ENCODE measurements at regions not wholly inside any gene's neighbourhood (a gene's known extent, or its start where the extent isn't known, plus 50 kb on each side); places are given as distances from the start of the nearest gene placed in this dataset.

DNA sequence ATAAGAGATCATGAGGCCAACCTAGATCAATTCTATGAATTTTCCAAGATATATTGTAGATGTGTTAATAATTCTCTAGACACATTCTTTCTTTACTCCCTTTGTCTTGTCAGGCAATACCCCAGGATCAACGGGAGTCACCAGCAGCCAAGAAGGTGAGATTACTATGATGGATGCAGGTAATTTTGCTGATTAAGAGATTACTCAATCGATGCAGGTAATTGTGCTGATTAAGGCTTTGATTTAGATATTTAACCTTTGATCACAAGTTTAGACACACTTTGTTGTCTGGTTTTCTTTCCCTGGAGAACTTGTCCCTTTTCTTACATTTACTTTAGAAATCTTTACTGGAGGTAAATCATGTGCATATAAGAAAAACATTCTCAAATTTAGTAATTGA lies 134.3 kb upstream of the CNTN1 start:
- DNase-seq: no peak

DNA sequence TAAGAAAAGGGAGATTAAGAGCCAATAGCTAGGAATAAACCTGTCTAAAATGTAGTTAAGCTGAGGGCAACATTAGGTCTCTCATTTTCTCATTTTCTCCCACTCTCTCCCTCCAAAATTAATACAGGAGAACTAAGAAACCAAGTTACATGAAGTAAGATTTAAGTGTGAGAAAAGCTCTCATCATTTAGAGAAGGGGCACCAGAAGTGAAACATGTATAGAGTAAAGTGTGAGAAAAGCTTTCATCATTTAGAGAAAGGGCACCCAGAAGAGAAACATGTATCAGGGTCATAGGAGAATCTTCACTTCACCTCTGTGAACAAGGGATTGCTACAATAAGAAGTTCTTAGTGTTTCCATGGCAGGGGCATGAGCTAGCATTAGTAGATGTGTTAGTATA lies 132.4 kb upstream of the CNTN1 start:
- no peak for DNase-seq

DNA sequence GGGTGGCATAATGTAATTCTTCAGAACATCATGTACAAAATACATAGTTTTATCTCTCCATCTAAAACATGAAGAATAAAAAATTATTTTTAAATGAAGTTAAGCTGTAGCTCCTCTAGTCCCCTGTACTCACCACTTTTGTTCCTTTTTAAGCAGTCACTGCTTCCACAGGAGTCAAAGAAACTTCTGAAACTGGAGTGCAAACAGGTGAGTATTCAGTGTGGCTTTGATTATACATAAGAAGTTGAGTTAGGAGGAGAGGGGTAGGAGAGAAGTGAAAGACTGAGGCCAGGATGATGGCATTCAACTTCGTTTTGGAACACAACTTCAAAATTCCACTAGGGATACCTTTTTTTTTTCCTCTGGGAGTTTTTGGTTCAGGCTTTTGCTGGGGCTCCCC lies 131.4 kb upstream of the CNTN1 start:
- DNase-seq: no peak

DNA sequence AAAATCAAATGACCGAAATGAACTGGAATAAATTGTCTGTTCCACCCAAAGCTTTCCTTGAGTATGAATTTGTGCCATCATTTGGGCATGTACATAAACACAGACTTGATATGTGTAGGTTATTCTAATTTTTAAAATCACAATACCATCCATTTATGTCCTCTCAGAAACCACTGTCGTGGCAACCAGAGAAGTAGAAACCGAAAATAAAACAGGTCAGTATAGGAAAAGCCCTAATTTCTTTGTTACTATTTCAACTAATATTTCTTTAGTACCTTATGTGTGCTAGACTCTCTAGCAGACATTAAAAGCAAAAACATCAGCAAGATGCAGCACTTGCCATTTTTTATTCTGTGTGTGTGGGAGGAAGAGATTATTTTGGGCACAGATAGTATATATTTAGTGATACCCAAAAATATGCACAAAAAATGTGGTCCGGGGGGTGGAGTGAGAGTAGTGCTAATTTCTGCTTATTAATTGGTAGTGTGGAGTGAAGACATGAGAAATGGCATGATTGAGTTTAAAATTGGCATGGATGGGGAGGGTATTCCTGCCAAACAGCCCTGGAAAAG lies 130.8 kb upstream of the CNTN1 start:
- no peak for DNase-seq

DNA sequence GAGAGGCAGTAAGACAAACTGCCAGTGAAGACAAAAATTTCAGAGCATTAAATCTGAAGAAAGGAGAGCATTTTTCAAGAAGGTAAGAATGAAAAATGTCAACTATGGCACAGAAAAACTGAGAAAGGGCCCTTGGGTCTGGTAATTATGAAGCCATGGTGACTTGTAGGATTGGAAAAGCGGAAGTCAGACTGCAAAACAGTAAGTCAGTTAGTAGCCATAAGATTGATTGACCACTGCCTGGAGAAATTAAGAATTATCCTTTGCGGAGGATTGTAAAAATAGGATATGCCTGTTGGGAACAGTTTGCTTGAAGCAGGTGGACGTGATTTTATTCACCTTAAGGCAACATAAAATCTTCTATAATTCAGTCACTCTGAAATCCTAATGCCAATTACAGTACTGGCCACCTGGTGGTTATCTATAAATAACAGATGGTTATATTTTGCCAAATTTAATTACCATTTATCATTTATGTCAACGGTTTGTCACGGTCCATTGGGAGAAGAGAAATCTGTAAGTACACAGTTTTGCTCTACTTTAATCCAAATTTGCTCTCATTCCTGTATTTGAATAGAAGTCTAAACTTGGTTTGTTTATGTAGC lies 127.1 kb upstream of the CNTN1 start:
- DNase-seq: no peak

DNA sequence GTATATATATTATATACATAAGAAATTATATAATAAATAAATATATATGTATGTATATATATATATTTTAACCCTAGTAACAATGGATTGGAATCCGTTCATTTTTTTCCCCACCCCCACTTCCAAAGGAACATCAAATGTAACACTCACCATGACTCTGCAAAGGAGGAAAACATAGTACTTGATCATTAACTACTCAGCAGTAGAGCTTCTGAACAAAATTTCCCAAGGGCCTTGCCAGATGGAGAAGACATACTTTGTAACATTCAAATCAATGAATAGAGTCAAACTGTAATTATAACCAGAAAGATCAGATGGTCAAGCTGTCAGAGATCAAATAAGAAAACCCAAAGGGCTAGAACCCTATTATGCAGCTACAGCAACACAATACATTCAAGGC lies 126.0 kb upstream of the CNTN1 start:
- no peak for DNase-seq

DNA sequence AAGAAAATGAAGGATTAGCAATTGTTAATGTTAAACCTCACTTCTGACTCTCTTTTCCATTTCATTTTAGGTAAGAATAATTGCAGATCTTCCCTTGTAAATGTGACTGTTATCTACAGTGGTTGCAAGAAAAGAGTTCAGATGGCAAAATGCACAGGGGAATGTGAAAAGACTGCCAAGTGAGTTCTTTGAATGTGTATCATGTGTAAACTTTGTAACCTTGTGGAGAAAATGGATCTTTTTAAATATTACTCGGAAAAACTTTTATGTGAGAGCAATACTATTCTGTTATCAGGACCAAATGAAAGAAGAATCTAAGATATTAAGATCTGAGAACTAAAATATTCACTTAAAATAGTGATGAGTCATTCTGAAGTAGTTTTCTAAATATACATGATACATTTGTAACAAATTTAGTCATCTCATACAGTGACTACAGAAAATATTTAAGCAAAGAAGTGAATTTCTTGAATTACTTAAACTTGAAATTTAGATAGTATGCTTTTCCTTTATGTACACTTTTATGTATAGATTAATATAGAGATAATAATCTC lies 122.5 kb upstream of the CNTN1 start:
- peak in 1 of 3 donors; percentile 0 for DNase-seq

DNA sequence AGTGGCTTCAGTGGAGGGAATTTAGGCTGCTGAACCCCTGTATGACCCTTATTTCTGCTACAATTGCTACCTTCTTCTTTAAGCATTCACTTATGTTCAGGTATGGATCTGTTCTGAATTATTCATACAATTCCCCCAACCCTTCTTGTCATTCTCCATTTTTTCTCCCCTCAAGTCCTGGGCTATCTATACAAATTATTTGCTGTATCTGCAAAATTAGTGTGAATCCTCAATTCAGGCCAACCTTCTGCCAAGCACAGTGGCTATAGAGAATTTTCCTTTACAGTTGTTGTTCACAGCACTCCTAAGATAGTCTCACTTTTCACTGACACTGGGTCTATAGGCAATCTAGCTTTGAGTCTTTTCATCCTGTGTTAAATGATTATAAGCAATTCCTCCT lies 119.2 kb upstream of the CNTN1 start:
- DNase-seq: no peak

DNA sequence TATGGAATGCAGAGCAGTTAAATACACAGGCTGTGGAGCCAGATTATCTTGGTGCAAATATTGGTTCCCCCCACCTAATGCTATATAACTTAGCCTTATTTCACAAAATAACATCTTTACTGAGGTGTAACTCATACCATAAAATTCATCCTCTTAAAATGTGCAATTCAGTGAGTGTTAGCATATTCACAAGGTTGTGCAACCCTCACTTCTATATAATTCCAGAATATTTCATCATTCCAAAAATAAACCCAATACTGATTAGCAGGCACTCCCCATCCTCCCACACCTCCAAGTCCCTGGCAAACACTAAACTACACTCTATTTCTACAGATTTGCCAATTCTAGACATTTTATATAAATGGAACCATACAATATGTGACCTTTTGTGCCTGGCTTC lies 116.3 kb upstream of the CNTN1 start:
- DNase-seq: no peak

DNA sequence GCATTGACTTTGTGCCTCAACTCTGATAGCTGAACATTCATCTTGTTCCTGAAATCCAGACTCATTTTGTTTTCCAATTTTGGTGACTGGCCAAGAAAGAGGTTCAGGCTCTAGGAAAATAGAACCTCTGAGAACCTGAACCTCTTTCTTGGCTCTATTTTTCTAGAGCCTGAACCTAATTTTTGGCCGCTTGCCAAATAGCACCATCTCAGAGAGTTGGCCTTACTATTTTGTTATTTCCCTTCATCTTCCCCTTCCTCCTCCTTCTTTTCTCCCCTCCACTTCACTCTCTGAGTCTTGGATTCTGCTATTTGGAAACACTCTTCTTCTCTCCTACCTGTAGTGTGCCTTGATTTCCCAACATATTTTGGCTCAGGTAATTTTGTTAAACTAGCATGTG lies 114.4 kb upstream of the CNTN1 start:
- no peak for DNase-seq

DNA sequence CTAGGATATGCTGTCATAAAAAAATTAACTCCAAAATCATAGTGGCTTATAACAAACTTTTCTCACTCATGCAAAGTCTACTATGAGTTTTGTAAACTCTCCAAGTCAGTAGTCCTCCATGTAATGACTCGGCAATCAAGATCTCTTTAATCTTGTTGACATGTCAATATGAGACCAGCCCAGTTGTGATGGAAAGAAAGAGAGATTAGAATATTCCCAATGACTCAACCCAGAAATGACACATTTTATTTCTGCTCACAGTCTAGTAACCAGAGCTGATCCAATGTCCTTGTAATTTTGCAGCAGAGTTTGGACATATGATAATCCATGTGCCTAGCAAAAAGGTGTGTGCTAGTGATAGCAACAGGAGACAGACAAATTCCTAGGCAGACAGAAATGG lies 112.6 kb upstream of the CNTN1 start:
- DNase-seq: no peak

DNA sequence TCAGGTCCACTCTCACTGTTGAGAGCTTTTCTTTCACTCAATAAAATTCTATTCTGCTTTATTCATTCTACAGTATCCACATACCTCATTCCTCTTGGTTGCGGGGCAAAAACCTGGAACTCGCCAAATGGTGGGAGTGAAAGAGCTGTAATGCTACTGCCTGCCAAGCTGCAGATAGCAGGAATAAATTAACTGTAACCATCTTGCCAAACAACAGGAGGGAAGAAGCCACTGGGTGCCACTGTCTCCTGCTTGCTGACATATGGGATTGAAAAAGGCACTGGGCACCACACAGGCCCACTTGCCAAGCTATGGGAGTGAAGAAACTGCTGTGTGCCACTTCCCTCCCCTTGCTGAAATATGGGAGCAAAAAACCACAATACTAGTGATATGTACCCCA lies 111.9 kb upstream of the CNTN1 start:
- no peak for DNase-seq

DNA sequence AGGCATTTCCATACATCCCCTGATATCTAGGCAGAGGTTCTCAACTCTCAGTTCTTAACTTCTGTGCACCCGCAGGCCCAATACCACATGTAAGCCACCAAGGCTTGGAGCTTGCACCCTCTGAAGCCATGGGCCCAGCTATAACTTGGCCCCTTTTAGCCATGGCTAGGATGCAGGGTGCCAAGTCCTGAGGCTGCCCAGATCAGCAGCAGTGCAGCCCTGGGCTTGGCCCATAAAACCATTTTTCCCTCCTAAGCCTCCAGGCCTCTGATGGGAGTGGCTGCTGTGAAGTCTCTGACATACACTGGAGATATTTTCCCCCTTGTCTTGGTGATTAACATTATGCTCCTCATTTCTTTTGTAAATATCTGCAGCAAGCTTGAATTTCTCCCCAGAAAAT lies 110.3 kb upstream of the CNTN1 start:
- DNase-seq: no peak

DNA sequence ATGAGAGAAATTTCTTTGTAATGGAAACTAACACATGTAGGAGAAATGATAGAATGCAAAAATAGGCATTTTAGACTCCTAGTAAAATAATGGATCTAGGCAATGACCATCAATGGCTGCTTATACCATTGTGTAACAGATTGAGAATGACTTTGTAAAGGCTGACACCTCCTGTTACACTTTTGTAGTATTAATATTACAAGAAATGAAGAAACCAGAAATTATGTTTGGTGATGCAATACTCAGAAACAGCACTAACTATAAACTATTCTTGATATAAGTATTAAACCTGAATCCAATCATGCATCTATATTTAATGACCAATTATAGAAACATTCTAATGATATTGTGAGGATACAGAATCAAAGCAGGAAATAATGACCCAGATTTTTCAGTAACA lies 108.5 kb upstream of the CNTN1 start:
- DNase-seq: no peak

DNA sequence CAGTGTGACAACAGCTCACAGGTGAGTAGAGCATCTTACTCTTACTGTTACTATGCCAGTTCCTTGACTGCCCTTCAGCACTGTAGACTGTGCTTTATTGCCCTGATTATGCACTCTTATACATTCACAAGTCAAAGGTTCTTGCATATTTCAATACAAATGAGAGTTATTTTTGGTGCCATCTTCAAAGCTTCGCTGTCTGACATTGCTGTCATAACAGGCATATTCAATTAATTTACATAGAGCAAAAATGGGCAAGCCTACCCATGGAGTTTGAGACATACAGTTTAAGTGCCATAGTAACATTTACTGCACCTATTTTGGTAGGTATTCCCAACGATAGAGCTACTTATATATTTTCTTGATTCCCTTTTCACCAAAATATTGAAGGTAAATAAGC lies 107.5 kb upstream of the CNTN1 start:
- no peak for DNase-seq

DNA sequence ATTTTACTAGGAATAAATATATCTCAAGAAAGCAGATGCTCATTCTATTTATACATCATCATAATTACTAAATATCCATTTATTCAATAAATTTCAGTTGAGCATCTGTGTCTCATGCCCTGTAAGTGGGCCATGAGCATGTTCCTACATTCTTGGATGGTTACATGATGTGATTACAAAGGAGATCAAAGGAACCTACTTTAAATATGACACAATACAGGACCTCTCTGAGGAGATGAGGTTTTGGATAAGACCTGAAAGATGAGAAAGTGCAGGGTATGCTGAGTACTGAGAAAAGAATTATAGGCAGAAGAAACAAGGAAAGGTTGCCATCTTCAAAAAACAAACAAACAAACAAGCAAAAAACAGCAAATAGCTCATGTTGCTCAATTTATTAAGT lies 105.4 kb upstream of the CNTN1 start:
- DNase-seq: no peak

DNA sequence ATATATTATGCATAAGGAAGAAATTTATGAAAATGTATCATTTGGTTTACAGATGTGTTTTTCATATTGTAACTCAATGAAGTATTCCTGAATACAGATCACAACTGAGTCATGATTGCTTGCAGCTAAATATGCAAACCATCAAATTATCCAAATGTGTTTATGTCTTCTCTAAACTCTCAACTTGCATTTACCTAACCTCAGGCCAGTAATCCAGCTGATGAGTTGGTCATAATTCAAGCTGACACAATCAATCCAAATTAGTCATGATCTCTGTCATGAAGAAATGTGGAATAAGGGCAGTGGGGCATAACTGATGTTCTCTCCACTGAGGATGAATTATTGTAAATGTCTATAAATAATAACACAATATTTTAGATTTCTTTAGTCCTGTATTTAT lies 104.8 kb upstream of the CNTN1 start:
- no peak for DNase-seq

DNA sequence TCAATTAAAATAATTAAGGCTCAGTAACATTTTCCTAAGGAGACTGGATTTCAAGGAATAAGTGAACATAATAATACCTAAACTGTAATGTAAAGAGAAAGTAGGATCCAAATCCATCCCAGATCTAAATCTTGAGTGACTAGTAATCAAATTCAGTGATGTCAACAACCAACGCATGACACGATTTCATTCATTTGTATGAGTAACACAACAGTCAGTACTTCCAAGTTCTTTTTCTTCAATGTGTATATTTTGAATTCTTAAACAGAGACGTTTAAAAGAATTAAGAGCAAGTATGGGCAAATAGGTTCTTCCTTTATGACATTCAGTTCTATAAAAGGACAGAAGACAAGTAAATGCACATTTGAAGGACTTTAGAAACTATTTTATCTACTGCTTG lies 104.3 kb upstream of the CNTN1 start:
- no peak for DNase-seq

DNA sequence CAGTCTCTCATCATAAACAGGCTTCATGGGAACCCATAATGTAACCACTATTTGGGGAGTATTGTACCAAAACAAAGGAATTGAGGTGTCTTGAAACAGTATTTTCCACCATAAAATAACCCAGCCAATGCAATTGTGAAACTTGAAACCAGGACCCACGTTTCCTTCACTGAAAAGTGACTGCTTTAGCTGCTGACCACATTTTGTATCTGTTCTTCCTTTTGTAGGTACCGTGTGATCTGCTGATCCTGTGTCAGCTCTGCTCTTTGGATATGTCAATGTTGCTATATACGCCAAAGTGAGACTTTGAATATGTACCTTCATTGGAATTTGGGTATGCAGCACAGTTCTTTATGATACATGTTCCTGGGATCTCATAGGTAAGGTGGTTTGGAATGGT lies 95.1 kb upstream of the CNTN1 start:
- DNase-seq: no peak

DNA sequence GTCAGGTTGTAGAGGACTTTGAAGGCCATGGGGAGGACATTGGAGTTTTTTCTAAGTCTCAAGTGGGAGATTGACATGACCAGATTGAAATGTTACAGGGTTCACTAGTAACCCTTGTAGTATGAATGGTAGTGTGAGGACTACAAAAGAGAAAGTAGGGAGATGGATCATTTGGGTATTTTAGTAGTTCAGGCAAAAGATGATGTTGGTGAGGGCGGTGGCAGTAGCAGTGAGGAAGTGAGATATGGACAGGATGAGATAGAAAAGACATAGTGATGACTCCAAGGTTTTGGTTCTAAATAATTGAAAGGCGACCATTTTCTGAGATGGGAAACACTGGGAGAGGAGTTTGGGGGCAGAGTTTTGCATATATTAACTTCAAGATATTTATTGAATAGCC lies 94.2 kb upstream of the CNTN1 start:
- no peak for DNase-seq

DNA sequence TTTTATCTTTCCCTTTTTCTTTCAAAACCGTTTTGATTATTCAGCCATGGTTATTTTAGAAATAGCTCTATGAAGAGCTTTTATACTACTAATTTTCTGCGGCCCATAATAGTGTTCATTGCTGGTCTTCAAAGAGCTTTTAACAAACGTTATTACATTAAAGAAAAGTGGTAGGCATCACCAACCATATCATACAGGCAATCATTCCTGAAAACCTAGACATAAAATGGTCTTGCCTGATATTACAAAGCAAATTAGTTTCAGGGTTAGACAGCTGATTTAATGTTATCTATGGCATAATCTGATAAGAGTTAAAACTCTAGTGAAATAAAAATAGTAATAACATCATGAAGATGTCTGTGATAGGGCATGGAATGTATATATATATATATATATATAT lies 89.7 kb upstream of the CNTN1 start:
- no peak for DNase-seq

DNA sequence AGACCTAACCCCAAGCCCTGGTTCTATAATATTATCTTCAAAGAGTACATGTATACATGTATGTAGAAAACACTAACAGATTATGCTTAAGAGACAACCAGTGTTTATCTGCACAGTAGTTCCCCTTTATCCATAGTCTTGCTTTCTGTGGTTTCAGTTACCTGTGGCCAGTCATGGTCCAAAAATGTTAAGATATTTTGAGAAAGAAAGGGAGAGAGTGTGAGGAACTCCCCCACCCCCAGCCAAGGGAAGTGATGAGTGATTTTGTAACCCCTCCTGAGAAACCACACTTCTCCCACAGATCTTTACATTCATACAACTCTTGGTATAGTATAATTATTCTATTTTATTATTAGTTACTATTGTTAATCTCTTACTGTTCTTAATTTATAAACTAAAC lies 77.3 kb upstream of the CNTN1 start:
- no peak for DNase-seq

DNA sequence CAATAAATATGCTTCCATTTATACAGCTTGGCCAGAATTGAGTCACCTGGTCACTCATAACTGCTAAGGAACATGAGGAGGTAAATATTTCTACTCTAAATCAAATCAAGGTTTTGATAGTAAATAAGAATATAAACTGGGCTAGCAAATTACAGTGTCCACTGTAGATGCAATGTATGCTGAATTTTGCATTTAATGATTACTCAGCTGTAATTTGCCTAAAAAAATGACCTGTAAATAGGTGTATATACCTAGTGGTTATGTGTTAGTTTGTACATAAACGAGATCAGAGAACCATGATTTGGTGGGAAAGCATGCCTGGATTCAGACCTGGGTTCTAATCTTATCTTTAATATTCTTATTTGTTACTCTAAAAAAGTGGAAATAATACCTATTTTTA lies 76.6 kb upstream of the CNTN1 start:
- DNase-seq: no peak

DNA sequence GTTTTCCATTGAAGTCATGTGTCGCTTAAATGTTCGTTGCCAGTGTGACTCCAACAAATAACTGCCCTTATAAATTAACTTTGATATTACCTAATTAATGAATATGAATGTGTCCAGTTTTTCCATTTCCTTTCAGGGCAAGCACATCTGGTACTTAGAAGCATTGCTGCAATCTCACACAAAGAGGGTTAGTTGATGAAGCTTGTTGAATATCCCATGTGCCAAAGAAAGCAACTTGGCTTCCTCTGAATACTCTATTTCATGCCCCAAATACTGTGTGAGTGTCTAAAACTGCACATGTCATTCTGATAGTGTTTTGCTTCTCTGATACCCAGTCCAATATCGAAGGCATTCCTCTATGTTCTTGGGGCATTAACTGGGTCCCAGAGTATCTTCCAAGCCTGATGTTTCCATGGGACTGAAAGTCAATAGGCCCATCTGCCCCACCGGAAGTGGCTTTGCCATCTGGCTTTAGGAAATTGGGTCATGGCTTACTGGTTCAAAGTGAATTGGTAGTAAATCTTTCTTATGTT lies 75.8 kb upstream of the CNTN1 start:
- no peak for DNase-seq

Measured in muscle of back (tissue), 3 donors.